ENCODE measurements at regions not wholly inside any gene's neighbourhood (a gene's known extent, or its start where the extent isn't known, plus 50 kb on each side); places are given as distances from the start of the nearest gene placed in this dataset.

- DNase-seq = no peak
These were observed 204.6 kb upstream of the CSF3R start for GRCh38 chr1:36687312-36687711.

GRCh38 chr1:36675931-36676562, 193.3 kb upstream of the CSF3R start:
- DNase-seq = no peak

GRCh38 chr1:36675106-36675505, 192.4 kb upstream of the CSF3R start:
- no peak for DNase-seq

- DNase-seq = no peak
These were observed 190.5 kb upstream of the CSF3R start for GRCh38 chr1:36673202-36673601.

- DNase-seq = no peak
These were observed 186.5 kb upstream of the CSF3R start for GRCh38 chr1:36669262-36669661.

DNA sequence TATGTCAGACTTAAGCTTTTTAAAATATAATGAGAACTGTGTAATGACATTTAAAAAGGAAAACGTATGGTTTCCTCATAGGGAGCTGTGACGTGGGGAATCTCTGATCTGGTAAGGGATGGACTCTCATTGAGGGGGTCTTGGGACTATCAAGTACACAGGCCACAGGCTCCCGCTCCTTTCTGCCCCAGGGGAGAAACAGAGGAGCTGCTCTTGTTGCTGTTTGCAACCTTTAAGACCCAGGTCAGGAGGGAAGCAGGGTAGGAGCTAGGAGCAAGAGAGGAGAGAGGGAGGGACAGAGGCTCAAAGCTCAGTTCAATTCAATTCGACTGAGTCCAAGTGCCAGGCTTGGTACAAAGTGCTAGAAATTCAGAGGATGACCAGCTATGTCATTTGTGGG, 185.1 kb upstream of the CSF3R start:
- DNase-seq = no peak

GRCh38 chr1:36667256-36667655, 184.5 kb upstream of the CSF3R start:
- no peak for DNase-seq

- DNase-seq = no peak
These were observed 182.9 kb upstream of the CSF3R start for GRCh38 chr1:36665478-36666080.

DNA sequence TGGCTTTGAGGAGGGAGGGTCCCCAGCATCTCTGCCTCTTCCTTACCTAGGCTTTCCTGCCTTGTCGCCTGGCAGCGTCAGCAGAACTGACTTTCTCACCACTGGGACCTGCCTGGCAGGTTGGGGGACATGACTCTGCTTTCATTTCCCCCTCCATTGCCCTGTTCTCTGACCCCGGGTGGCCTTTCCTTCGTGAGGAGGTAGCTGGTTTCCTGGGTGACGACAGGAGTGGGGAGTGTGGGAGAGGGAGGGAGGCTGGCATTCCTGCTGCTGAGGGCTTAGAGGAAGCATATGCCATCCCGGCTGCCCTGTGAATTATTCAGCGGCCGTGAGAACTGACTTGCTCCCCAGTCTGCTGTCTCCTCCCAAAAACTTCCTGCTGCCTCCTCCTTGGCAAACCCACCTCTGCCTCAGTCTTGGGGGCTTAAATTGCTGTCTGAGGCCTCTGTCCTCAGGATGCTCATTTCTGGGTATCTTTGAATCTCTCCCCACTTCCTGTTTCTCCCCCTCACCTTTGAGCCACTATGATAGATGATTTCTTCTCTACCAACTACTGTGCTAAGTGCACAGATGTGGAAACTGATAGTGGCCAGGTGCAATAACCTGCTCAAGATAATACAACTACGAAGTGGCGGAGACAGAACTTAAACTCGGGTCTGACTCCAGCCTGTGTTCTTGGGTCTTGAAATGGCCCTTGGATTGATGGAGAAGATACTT, 182.0 kb upstream of the CSF3R start:
- DNase-seq = no peak

- no peak for DNase-seq
These were observed 181.2 kb upstream of the CSF3R start for GRCh38 chr1:36663772-36664430.

- no peak for DNase-seq
These were observed 176.1 kb upstream of the CSF3R start for GRCh38 chr1:36658838-36659237.

DNA sequence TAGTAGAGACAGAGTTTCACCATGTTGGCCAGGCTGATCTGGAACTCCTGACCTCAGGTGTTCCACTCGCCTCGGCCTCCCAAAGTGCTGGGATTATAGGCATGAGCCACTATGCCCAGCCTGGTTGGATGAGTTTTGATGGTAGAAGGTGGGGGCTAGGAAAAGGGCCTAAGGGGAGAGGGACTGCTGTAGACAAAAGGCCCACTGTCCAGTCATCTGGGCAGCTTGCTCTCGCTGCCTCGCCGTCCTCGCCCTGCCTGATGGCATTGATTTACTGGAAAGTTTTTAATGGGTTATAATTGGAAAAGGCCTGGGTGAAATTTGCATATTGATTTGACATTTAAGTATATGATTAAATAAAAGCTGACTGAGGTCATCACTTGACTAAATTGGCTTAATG, 175.1 kb upstream of the CSF3R start:
- peak in 13 of 56 donors; percentile 5 to 45 (median 8) for DNase-seq

DNA sequence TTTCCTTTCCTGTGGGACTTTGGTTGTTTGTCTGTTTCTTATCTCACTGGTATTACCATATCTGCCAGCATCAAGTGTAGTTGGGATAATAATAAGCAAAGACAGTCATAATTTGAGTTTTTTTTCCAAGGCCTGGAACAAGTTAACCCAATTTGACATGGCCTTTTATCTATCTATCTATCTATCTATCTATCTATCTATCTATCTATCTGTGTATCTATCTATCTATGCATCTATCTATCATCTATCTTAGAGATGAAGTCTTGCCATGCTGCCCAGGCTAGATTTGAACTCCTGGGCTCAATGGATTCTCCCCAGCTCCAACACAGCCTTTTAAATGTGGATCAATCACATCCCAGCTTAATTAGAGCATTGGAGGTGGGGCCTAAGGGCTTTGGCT, 174.1 kb upstream of the CSF3R start:
- no peak for DNase-seq

DNA sequence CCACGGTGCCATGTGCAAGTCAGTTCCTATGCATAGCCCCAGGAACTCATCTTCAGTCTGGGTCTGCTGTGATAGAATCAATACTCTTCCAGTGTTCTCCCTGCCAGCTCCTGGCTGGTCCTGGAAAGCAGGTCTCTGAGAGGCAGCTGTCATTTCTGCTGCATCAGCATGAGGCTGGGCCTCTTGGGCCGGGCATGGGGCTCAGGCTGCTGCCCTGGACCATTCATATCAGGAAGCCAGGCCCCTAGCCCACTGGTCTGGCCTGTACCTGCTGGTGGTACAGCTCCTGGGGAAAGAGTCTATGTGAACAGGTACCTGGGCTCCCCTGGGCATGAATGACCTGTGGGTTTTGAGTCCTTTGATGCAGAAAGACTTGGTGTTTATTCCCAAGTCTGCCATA, 173.6 kb upstream of the CSF3R start:
- no peak for DNase-seq

DNA sequence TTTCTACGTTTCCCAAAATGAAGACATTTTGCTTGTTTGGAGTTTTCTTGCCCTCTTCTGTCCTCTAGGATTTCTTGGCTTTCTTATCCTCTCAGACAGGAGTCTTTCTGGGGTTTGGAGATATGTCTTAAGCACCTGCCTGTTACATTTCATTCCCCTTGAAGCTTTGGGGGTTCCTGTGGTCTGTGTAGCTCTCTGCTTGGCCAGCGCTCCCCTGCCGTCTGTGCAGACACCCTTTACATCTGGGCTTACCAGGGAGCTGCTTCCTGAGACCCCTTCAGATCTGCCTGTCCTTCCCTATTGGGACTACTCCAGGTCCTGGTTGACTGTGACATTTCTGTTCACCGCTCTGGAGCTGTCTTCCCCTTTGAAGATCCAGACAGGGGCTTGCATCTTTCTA, 171.9 kb upstream of the CSF3R start:
- no peak for DNase-seq

- DNase-seq = peak in 54 of 56 donors; percentile 11 to 92 (median 80)
These were observed 171.1 kb upstream of the CSF3R start for GRCh38 chr1:36653850-36654249.

GRCh38 chr1:36652586-36652985, 169.9 kb upstream of the CSF3R start:
- no peak for DNase-seq

DNA sequence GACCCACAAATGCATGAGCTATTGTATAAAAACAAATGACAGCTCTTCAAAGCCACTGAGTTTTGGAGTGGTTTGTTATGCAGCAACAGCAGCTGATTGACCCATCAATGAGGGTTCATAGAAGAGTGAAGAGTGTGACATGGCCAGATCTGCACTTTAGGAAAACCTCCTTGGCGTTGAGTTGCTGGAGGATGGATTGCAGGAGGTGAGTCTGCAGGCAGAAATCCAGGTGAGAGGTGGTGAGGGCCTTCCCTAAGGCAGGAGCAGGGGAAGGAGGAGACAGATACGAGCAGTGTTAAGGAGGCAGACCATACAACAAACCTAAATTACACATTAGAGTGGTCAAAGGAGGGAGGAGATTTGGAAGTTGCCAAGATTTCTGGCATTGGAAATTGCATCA, 169.3 kb upstream of the CSF3R start:
- DNase-seq = no peak

DNA sequence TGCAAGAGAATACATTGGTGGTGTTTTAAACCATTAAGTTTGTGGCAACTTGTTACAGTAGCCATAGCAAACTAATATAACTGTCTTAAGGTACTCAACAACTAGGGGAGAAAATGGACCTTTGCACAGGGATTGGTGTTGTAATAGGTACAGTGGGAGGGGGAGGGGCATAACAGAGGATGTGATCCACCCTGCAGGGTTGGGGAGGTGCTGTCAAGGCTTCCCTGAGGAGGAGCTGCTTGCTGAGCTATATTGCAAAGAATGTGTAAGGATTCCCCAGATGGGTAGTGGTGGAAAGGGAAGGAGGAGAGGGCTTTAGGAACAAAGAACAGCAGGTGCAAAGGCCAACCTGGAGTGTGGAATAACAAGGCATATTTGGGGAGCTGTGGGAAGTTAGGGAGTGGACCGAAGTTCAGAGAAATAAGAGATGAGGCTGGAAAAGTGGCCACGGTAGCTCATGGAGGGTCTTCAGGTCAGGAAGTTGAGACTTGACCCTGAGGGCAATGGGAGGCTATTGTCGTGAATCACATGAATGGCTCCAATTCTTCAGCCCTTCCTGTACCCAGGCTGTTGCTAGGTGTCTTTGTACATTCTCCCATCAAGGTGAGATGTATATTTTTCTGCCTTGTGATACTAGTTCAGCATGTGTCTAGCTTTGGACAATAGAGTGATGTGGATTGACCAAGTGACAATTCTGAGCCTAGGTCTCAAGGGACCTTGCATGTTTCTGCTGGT, 168.6 kb upstream of the CSF3R start:
- DNase-seq = no peak

- peak in 44 of 56 donors; percentile 4 to 82 (median 42) for DNase-seq
These were observed 167.7 kb upstream of the CSF3R start for GRCh38 chr1:36650200-36651065.

DNA sequence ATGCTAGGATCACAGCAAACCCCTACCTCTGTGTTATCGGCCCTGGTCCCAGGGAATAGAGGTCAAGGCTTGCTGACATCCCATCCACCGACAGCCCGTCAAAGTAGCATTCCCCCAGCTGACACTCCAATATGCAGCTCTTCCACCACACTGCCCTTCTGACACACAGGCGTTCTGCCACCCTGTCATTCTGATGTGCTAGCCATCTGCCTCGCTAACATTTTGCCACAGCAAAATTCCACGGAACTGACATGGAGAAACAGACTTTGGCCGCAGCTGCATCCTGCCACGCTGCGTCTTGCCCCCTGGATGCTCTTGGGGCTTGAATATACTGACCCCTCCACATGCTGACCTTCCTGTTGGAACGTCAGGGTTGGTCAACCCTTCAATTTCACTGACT, 163.2 kb upstream of the CSF3R start:
- DNase-seq = no peak

Measured in nucleus accumbens (tissue), 56 donors.